DOHH2 (cell line): ENCODE measurements at regions not wholly inside any gene's neighbourhood (a gene's known extent, or its start where the extent isn't known, plus 50 kb on each side); places are given as distances from the start of the nearest gene placed in this dataset.

Experiments
- H3F3A ChIP-seq: fragments of 200-600 bp; sonication (generic), shearing (Covaris generic); 2 replicates; pipeline ENCODE4 v1.6.0; 2016; ENCODE audit warnings: antibody characterized with exemption, mild to moderate bottlenecking; ENCODE audit not compliant: control insufficient read depth, insufficient read depth
- H3K27ac ChIP-seq: fragments of 200-600 bp; sonication (generic); 2 replicates; pipeline ENCODE4 v1.5.1; 2014; ENCODE audit warnings: low read depth, mild to moderate bottlenecking, low read length, moderate library complexity
- H3K27me3 ChIP-seq: fragments of 200-600 bp; sonication (generic); 2 replicates; pipeline ENCODE4 v1.6.1; 2014; ENCODE audit warnings: mild to moderate bottlenecking, low read length, mixed read lengths; ENCODE audit not compliant: control insufficient read depth
- H3K36me3 ChIP-seq: fragments of 200-600 bp; sonication (generic); 2 replicates; pipeline ENCODE4 v1.6.1; 2014; ENCODE audit warnings: mild to moderate bottlenecking, low read length, moderate library complexity, mixed read lengths; ENCODE audit not compliant: control insufficient read depth
- H3K4me1 ChIP-seq: fragments of 200-600 bp; sonication (generic); 2 replicates; pipeline ENCODE4 v1.6.1; 2014; ENCODE audit warnings: mild to moderate bottlenecking, low read length, mixed read lengths; ENCODE audit not compliant: control insufficient read depth
- H3K4me2 ChIP-seq: fragments of 200-600 bp; sonication (generic); 2 replicates; pipeline ENCODE4 v1.6.0; 2014; ENCODE audit warnings: mild to moderate bottlenecking, low read length, moderate library complexity
- H3K4me3 ChIP-seq: fragments of 200-600 bp; sonication (generic); 2 replicates; pipeline ENCODE4 v1.5.1; 2014; ENCODE audit warnings: mild to moderate bottlenecking, low read length, mixed read lengths
- H3K79me2 ChIP-seq: fragments of 200-600 bp; sonication (generic); 2 replicates; pipeline ENCODE4 v1.6.1; 2014; ENCODE audit warnings: mild to moderate bottlenecking, low read length, mixed read lengths; ENCODE audit not compliant: control insufficient read depth
- H3K9me2 ChIP-seq: fragments of 200-600 bp; sonication (generic); replicated peaks from 2 replicates; pipeline ENCODE4 v1.6.1; 2014; ENCODE audit warnings: mild to moderate bottlenecking, low read length, mixed read lengths; ENCODE audit not compliant: control insufficient read depth
- H3K9me3 ChIP-seq: fragments of 200-600 bp; sonication (generic); 2 replicates; pipeline ENCODE4 v1.6.1; 2014; ENCODE audit warnings: antibody characterized with exemption, low read length, mixed read lengths; ENCODE audit not compliant: control insufficient read depth, insufficient read depth
- H4K20me1 ChIP-seq: fragments of 200-600 bp; sonication (generic); 2 replicates; pipeline ENCODE4 v1.6.0; 2014; ENCODE audit warnings: low read depth, mild to moderate bottlenecking, antibody characterized with exemption, low read length, moderate library complexity; ENCODE audit not compliant: control insufficient read depth, insufficient read depth
- EZH2phosphoT487 ChIP-seq: fragments of 200-600 bp; sonication (generic); IDR thresholded peaks from 2 replicates; pipeline ENCODE4 v1.6.1; 2017; ENCODE audit warnings: borderline replicate concordance, mild to moderate bottlenecking, antibody characterized with exemption, low read length, moderate library complexity, mixed read lengths
- TF ChIP-seq, protein P1 (sequence below): fragments of 200-600 bp; sonication (generic); IDR thresholded peaks from one replicate; pipeline ENCODE4 v1.5.1; 2014; ENCODE audit warnings: antibody characterized with exemption, mild to moderate bottlenecking, low read depth, low read length; ENCODE audit not compliant: poor library complexity, severe bottlenecking

DNA sequence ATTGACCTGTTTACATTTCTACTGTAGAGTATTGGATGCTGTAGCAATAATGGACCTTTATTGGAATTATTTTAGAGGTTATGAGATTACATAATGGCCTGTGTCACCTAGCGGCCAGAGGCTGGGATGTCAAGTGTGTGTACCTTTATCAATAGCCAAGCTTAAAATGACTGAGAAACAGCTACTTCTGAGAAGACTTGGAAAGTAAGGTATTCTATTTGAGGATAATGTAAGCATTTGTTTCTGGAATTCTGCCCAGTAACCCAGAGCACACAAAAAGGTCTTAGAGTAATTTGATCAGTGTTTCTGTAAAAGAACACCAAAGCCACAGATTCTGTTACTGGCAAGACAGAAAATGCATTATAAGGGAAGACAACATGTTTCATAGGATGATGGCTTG is 116.8 kb downstream of the MACIR start:
- no peaks in the 10 kb centered on the region for H3K79me2 ChIP-seq
- H3F3A ChIP-seq, result no peaks in the 10 kb centered on the region
- H3K4me2 ChIP-seq, result no peak overlapping the region
- no peak overlapping the region for H3K4me3 ChIP-seq
- no peak overlapping the region for H3K27ac ChIP-seq
- TF ChIP-seq, protein P1, sequence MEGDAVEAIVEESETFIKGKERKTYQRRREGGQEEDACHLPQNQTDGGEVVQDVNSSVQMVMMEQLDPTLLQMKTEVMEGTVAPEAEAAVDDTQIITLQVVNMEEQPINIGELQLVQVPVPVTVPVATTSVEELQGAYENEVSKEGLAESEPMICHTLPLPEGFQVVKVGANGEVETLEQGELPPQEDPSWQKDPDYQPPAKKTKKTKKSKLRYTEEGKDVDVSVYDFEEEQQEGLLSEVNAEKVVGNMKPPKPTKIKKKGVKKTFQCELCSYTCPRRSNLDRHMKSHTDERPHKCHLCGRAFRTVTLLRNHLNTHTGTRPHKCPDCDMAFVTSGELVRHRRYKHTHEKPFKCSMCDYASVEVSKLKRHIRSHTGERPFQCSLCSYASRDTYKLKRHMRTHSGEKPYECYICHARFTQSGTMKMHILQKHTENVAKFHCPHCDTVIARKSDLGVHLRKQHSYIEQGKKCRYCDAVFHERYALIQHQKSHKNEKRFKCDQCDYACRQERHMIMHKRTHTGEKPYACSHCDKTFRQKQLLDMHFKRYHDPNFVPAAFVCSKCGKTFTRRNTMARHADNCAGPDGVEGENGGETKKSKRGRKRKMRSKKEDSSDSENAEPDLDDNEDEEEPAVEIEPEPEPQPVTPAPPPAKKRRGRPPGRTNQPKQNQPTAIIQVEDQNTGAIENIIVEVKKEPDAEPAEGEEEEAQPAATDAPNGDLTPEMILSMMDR, result no peak
- no peak for TF ChIP-seq EZH2phosphoT487
- H3K9me2 ChIP-seq, result no peaks in the 10 kb centered on the region
- H3K36me3 ChIP-seq, result no peaks in the 10 kb centered on the region
- H3K4me1 ChIP-seq, result no peaks in the 10 kb centered on the region
- H4K20me1 ChIP-seq, result no peaks in the 10 kb centered on the region
- no peaks in the 10 kb centered on the region for H3K9me3 ChIP-seq
- no peaks in the 10 kb centered on the region for H3K27me3 ChIP-seq

DNA sequence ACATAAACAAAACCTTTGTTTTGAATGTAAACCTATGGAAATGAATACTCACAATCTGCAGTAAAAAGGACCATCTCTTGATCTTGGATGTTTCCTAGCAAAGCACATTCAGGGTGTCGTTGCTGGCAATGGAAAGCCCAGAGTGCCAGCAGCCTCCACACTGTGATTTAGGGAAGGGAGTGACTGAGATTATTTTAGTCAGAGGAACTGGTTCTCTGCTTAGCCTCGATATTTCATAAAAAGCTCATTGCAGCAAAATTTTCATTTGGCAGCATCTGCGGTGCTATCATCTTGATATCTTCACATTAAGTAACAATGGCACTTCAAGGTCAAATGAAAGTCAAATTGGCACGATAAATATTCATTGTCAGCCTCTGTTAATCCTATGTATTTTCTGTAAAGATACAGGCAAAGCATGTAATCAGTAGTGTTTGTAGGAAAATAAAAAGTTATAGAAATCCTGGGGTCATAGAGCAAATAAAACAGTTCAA is 116.0 kb downstream of the MACIR start:
- Histone ChIP-seq H3K9me3 (no peaks in the 10 kb centered on the region), H3F3A (no peaks in the 10 kb centered on the region), H4K20me1 (no peaks in the 10 kb centered on the region), H3K79me2 (no peaks in the 10 kb centered on the region), H3K4me1 (no peaks in the 10 kb centered on the region), H3K36me3 (no peaks in the 10 kb centered on the region), H3K27ac (no peak overlapping the region), H3K27me3 (no peaks in the 10 kb centered on the region), H3K9me2 (no peaks in the 10 kb centered on the region), H3K4me3 (no peak overlapping the region), H3K4me2 (no peak overlapping the region)
- TF ChIP-seq, protein P1, result no peak
- no peak for TF ChIP-seq EZH2phosphoT487

DNA sequence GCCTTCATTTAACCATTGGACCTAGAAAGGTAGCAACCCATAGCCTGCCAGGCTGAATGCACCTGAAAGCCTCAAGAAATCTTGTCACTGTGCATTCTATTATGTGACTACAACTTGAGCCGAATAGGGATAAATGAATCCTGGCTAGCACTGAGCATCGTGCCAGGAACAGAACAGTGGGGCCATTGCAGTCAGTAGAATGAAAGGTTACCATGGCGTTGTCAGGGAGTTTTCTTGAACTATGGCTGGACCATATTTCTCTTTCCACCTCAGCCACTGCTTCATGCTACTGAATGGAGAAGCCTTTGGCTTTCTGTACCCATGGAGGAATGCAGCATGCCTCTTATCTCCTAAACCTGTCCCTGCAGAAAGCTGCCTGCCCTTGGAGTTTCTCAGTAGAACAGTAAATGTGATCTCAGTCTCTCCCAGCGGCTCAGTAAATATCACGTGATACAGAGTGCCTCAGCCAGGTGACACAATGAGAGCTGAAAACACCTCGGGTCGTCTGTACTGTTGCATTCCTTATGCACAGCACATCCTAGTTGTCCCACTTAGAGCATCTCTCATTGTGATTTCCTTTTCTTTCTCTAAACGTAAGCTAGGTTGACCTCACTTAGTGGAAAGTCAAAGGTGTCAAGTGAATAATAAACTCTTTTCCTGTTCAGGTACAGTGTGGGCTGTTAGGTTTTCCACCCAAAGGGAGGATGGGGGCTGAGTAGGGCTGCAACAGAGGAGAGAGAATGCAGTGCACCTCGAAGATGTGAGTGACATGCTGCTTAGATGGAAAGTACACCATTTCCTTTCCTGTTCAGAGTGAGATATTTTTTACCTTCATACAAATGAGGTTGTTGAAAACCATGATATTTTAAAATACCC is 115.3 kb downstream of the MACIR start:
- Histone ChIP-seq H3K36me3 (no peaks in the 10 kb centered on the region), H4K20me1 (no peaks in the 10 kb centered on the region), H3K4me1 (no peaks in the 10 kb centered on the region), H3K27ac (no peak overlapping the region), H3F3A (no peaks in the 10 kb centered on the region), H3K27me3 (no peaks in the 10 kb centered on the region), H3K4me3 (no peak overlapping the region), H3K9me2 (no peaks in the 10 kb centered on the region), H3K9me3 (no peaks in the 10 kb centered on the region), H3K79me2 (no peaks in the 10 kb centered on the region), H3K4me2 (no peak overlapping the region)
- TF ChIP-seq, protein P1, result no peak
- TF ChIP-seq EZH2phosphoT487, result no peak
